NCI-H1930 (cell line): ENCODE measurements at regions not wholly inside any gene's neighbourhood (a gene's known extent, or its start where the extent isn't known, plus 50 kb on each side); places are given as distances from the start of the nearest gene placed in this dataset.
"Not testable (repeated sequence)": the region's sequence is repeated elsewhere in the genome, so short reads cannot be mapped to it uniquely, and the experiment has no call there.

Source experiments
- DNase-seq, 2 experiments: peaks; one replicate each; lab custom pipeline; 2025; lab: John Stamatoyannopoulos, UW

DNA sequence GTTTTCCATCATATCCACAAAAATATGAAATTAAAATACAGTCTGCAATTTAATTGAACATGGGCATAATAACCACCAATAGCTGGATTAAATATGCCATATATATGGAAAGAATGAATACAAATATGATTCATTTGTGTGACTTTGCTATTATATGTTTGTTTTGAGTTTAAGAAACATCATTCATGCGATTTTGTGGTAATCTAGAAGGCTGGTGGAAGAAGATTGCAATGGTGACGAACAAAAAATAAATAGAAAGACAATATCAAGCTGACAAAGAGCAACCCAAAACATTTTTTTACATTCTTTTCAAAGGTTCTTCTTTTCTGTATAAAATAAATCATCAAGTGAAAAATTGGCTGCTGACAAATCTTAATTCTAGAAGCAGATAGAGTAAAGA, 610.0 kb downstream of the MAT2B start:
- no peak for DNase-seq

DNA sequence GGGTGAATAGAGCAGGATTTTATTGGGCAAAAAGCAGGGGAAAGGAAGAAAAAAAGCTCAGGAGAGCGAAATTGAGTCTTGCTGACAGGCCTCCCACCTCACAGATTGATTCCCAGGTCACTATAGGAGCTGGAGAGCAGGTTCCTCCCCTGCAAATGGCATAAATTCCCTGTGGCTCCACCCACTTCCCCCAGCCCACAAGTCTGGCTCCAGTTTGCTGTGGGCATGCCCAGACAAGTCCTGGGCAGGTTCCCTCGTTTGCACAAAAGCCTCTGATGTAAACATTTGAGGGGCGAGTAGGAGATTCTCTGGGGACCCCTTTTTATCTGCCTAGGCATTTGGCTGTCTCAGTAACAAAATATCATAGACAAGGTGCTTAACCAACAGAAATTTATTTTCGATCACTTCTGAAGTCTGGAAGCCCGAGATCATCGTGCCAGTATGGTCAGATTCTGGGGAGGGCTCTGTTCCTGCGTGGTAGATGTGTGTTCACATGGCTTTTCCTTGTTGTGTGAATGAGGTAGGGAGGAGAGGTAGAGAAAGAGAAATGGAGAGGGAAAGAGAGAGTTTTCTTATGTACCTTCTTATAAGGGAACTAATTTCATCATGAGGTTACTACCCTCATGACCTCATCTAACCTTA, 614.5 kb downstream of the MAT2B start:
- no peak for DNase-seq

GRCh38 chr5:164127527-164127926, 622.1 kb downstream of the MAT2B start:
- no peak for DNase-seq

DNA sequence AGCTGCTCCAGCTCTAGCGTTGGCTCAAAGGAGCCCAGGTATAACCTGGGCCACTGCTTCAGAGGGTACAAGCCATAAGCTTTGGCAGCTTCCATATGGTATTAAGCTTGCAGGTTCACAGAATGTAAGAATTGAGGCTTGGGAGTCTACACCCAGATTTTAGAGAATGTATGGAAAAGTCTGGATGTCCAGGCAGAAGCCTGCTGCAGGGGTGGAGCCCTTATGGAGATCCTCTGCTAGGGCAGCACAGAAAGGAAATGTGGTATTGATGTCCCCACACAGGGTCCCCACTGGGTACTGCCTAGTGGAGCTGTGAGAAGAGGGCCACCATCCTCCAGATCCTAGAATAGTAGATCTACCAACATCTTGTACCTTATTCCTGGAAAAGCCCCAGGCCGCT, 626.9 kb downstream of the MAT2B start:
- no peak for DNase-seq

DNA sequence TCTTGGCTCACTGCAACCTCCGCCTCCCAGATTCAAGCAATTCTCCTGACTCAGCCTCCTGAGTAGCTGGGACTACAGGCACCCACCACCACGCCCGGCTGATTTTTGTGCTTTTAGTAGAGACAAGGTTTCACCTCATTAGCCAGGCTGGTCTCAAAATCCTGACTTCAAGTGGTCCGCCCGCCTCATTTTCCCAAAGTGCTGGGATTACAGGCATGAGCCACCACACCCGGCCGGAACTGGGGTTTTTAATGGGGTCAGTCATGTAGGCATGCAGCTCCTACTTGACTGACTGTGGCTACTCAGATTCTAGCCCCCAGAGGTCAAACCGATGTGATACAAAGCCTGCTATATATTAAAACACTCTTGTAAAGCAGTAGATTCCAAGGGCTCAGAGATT, 631.7 kb downstream of the MAT2B start:
- no peak for DNase-seq

GRCh38 chr5:164139423-164139822, 634.0 kb downstream of the MAT2B start:
- no peak for DNase-seq

- no peak for DNase-seq
These were observed 640.0 kb downstream of the MAT2B start for GRCh38 chr5:164145458-164145857.

- DNase-seq = no peak
These were observed 640.8 kb downstream of the MAT2B start for GRCh38 chr5:164146223-164146622.

GRCh38 chr5:164148292-164148691, 642.9 kb downstream of the MAT2B start:
- no peak for DNase-seq

- not testable (repeated sequence) for DNase-seq
These were observed 647.1 kb downstream of the MAT2B start for GRCh38 chr5:164152539-164152938.

- DNase-seq = no peak
These were observed 648.2 kb downstream of the MAT2B start for GRCh38 chr5:164153469-164154172.

GRCh38 chr5:164170814-164171213, 665.4 kb downstream of the MAT2B start:
- no peak for DNase-seq

DNA sequence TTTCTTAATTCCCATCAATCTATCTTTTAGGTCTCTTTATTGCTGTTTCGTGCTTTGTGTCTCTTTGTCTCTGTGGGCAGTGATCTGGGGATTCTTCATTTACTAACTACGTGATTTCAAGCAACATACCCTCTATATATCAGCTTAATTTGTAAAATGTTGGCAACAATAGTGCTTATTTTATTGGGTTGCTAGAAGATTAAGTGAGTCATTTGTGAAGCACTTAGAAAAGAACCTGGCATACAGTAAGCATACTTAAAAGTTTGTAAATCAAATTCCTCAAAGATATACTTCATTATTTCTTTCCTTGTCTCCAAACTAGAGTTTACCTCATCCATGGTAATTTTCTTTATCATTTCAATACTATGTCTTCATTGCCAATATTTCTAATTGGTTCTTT, 669.7 kb downstream of the MAT2B start:
- no peak for DNase-seq

DNA sequence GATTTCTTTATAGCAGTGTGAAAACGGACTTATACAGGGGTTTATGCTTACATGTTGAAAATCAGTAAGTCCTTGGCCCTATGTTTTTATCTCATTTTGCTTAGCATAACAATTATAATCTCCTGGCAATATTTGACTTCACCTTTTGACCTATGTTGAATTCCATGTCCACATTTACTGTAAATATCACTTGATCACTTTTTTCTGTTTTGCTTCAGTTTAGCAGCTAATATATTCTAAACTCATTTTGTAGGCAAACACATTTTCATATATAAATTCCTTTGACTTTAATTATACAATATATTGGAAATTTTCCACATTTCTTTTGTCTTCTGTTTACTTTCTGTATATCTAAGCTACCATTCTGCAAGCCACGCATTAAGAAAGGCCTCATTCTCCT, 674.0 kb downstream of the MAT2B start:
- no peak for DNase-seq

GRCh38 chr5:164181604-164182003, 676.2 kb downstream of the MAT2B start:
- DNase-seq = no peak

GRCh38 chr5:164184158-164184557, 678.7 kb downstream of the MAT2B start:
- DNase-seq = no peak

GRCh38 chr5:164185000-164185399, 679.6 kb downstream of the MAT2B start:
- no peak for DNase-seq

- DNase-seq = no peak
These were observed 681.1 kb downstream of the MAT2B start for GRCh38 chr5:164186550-164186949.

- DNase-seq = no peak
These were observed 682.4 kb downstream of the MAT2B start for GRCh38 chr5:164187785-164188184.

DNA sequence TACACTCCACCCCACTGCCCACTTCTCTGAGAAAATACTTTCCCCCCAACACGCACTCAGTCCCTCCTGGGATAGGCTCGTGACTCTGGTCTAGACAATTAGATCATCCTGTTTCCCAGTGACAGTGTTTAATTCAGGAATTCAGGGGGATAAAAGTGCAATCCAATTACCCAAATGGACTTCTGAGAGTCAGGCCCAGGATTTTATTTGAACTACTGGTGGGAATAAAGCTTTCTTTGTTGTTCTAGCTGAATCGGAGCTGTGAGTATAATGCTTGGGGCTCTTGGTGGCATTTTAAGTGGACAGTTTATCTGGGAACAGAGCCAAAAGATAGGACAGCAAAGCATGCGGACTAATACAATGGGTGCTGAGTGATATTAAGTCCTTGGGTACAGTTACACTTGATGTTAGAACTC, 683.3 kb downstream of the MAT2B start:
- DNase-seq = peak in 1 of 2 experiments; percentile 37

- DNase-seq = no peak
These were observed 685.8 kb downstream of the MAT2B start for GRCh38 chr5:164191240-164191639.

DNA sequence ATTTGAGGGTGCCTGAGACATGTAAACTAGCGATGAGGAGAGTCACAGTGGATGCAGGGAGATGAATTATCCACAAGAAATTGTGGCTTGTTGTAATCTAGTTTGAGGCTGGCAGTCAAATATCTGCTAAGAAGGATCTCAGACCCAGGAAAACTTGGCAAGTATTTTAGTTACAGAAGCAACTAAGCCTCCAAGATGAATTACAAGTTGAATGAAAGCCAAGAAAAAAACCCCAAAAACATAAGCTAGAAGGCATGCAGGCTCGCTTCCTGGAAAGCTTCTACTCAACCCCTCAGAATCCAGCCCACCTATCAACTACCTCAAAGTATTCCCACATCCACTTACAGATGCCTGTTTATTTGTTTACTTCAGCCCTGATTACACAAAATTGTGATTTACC, 696.9 kb downstream of the MAT2B start:
- no peak for DNase-seq

DNA sequence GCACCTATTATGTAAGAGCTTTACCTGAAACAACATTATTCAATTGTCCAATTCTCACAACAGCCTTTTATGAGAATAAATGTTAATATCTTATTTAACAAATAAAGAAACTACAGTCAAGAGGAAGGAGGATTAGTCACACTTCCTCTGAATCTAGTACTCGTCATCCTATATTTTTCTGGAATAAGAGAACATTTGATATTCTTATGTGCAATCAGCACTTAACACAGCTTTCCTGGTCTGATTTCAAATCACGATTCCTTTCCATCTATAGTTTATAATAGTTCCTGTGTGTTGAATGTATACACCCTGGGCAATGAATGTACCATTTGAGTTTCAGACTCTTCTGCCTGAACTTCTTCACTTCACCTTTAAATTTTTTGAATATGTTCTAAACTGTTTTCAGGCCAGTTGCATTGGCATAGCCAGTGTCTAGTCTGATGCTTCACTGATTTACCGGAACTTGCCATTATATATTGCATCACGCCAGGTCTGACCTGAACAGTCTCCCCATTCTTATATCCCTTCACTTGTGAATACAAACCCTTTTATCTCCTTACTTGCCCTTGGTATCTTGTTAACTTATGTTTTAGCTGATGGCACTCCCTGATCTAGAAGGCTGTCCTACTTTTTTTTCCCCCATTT, 698.3 kb downstream of the MAT2B start:
- no peak for DNase-seq
